Left lung (tissue), 4 donors: ENCODE measurements at regions not wholly inside any gene's neighbourhood (a gene's known extent, or its start where the extent isn't known, plus 50 kb on each side); places are given as distances from the start of the nearest gene placed in this dataset.

Experiments used
- ATAC-seq: fragments of 200-7000 bp; cut with Tn5 transposase; one replicate; pipeline ENCODE4 v1.9.1; 2020; ENCODE audit warnings: moderate library complexity
- DNase-seq, 4 donors: peaks; one replicate each; pipeline ENCODE4 v3.0.0-alpha.2; 2013 to 2020
- H3K27ac ChIP-seq, 2 donors: fragments of 200-600 bp; sonication (generic) in 1 of 2; one replicate each; pipeline versions ENCODE4 v1.5.0 to v1.8.0; 2020 to 2021
- H3K27me3 ChIP-seq, 2 donors: fragments of 200-600 bp; sonication (generic) in 1 of 2; one replicate each; pipeline versions ENCODE4 v1.5.0 to v1.8.0; 2020 to 2021
- H3K36me3 ChIP-seq, 2 donors: fragments of 200-600 bp; sonication (generic) in 1 of 2; one replicate each; pipeline versions ENCODE4 v1.5.0 to v1.8.0; 2020 to 2021
- H3K4me1 ChIP-seq, 2 donors: fragments of 200-600 bp; one replicate each; pipeline ENCODE4 v1.8.0; 2021
- H3K4me3 ChIP-seq, 2 donors: fragments of 200-600 bp; sonication (generic) in 1 of 2; one replicate each; pipeline versions ENCODE4 v1.5.0 to v1.8.0; 2020 to 2021; ENCODE audit warnings: mild to moderate bottlenecking in 1 of 2
- H3K9me3 ChIP-seq, 2 donors: fragments of 200-600 bp; sonication (generic) in 1 of 2; one replicate each; pipeline versions ENCODE4 v1.5.0 to v1.8.0; 2020 to 2021
- intact Hi-C, 2 donors: fragments of 100-400 bp; cut with DNase I; formaldehyde crosslinking; loops; one replicate each; pipeline versions ENCODE4 v1.11.2 to v1.14.2; 2022
- TF ChIP-seq, protein P1 (sequence below), 2 donors: fragments of 200-600 bp; sonication (generic) in 1 of 2; IDR thresholded peaks; one replicate each; pipeline versions ENCODE4 v1.5.0 to v1.8.0; 2021; ENCODE audit warnings: antibody characterized with exemption in 2 of 2
- donor health status: DM: no; HTN: yes; CAD: no.
- donor health status: DM: no; HTN: no; CAD: no.

- ATAC-seq (no peak), DNase-seq (no peak)
- TF ChIP-seq, protein P1, sequence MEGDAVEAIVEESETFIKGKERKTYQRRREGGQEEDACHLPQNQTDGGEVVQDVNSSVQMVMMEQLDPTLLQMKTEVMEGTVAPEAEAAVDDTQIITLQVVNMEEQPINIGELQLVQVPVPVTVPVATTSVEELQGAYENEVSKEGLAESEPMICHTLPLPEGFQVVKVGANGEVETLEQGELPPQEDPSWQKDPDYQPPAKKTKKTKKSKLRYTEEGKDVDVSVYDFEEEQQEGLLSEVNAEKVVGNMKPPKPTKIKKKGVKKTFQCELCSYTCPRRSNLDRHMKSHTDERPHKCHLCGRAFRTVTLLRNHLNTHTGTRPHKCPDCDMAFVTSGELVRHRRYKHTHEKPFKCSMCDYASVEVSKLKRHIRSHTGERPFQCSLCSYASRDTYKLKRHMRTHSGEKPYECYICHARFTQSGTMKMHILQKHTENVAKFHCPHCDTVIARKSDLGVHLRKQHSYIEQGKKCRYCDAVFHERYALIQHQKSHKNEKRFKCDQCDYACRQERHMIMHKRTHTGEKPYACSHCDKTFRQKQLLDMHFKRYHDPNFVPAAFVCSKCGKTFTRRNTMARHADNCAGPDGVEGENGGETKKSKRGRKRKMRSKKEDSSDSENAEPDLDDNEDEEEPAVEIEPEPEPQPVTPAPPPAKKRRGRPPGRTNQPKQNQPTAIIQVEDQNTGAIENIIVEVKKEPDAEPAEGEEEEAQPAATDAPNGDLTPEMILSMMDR (IDR thresholded peaks at IDR 0.05): no peak
- intact Hi-C loops: no loop called here
- H3K27ac ChIP-seq: no peak overlapping the region
- no peaks in the 10 kb centered on the region for H3K27me3 ChIP-seq
- H3K9me3 ChIP-seq: peaks cover 0 to 3% of the 10 kb centered on the region in 2 donors
- no peaks in the 10 kb centered on the region for H3K36me3 ChIP-seq
- no peaks in the 10 kb centered on the region for H3K4me1 ChIP-seq
- no peak overlapping the region for H3K4me3 ChIP-seq
These were observed 495.9 kb upstream of the ARID1B start for GRCh38 chr6:156281266-156281665.

DNA sequence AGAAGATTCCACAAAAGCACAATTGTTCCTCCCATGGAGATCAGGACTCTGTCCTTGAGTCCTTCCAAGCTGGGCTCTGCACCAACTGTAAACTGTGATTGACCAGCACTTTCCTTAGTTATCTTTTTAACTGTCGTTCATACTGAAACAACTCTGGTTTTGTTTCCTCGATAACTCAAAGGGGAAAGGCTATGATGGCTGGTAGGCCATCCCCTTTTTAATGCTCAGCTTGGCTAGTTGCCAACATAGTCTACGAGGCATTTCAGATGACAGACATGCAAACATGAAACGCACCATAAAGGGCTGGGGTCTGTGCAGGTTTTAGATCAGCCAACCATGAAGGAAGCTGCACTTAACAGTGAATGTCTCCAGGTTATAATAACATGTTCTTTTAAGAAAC lies 497.1 kb upstream of the ARID1B start:
- H3K9me3 ChIP-seq: peaks cover 0 to 3% of the 10 kb centered on the region in 2 donors
- intact Hi-C loops: no loop called here

GRCh38 chr6:156279261-156279969 lies 497.8 kb upstream of the ARID1B start:
- TF ChIP-seq, protein P1 (IDR thresholded peaks at IDR 0.05): no peak
- DNase-seq (peak in 2 of 4 donors; percentile 73 to 78), ATAC-seq (peak; percentile 59)
- Histone ChIP-seq H3K9me3 (peaks cover 0 to 3% of the 10 kb centered on the region in 2 donors), H3K27me3 (no peaks in the 10 kb centered on the region), H3K27ac (no peak overlapping the region), H3K4me3 (no peak overlapping the region), H3K4me1 (no peaks in the 10 kb centered on the region), H3K36me3 (no peaks in the 10 kb centered on the region)
- intact Hi-C loops: no loop called here

More for the DNA sequence above, 497.1 kb upstream of the ARID1B start:
- Histone ChIP-seq H3K27me3 (no peaks in the 10 kb centered on the region), H3K4me3 (no peak overlapping the region), H3K36me3 (no peaks in the 10 kb centered on the region), H3K27ac (no peak overlapping the region), H3K4me1 (no peaks in the 10 kb centered on the region)
- TF ChIP-seq, protein P1 (IDR thresholded peaks at IDR 0.05): no peak
- DNase-seq (peak in 2 of 4 donors; percentile 10 to 17), ATAC-seq (no peak)

DNA sequence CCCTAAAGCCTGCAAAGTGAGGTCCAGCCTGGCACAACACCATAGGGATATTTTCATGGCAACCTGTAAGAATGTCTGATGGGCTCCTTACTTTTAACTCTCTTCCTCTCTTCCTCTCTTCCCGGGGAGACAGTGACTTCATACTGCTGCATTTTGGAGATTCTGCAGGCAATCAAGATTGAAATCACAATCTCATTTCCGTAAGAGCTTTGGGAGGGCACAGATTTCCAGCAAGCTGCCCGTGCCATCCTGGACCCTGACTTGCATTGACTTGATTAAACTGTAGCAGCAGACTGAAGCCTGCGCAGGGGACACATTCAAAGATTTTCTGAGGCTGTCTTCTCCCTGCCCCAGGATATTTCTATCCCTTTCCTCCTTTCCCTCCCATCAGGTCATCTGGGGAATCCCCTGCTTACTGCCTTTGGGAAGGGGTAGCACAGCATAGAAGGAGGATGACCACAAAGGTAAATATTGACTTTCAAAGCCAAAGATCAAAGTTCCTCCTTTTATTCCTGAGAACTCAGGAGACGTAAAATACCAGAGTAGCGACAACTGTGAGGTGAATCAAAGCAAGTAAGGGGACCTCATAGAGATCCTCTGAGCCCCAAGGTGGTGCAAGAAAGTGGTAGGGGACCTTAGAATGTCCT lies 504.0 kb upstream of the ARID1B start:
- no peak for DNase-seq
- no peak for ATAC-seq
- Histone ChIP-seq H3K9me3 (no peaks in the 10 kb centered on the region), H3K27ac (no peak overlapping the region), H3K4me3 (no peak overlapping the region), H3K27me3 (no peaks in the 10 kb centered on the region), H3K4me1 (no peaks in the 10 kb centered on the region), H3K36me3 (no peaks in the 10 kb centered on the region)
- intact Hi-C loops: no loop called here
- TF ChIP-seq, protein P1 (IDR thresholded peaks at IDR 0.05): no peak

GRCh38 chr6:156269751-156270369 lies 507.3 kb upstream of the ARID1B start:
- H3K27ac ChIP-seq: no peak overlapping the region
- TF ChIP-seq, protein P1 (IDR thresholded peaks at IDR 0.05): no peak
- H3K4me3 ChIP-seq: no peak overlapping the region
- no peaks in the 10 kb centered on the region for H3K4me1 ChIP-seq
- intact Hi-C loops: no loop called here
- no peaks in the 10 kb centered on the region for H3K27me3 ChIP-seq
- no peaks in the 10 kb centered on the region for H3K36me3 ChIP-seq
- ATAC-seq (no peak), DNase-seq (no peak)
- no peaks in the 10 kb centered on the region for H3K9me3 ChIP-seq
